NB4 (cell line): ENCODE measurements at regions not wholly inside any gene's neighbourhood (a gene's known extent, or its start where the extent isn't known, plus 50 kb on each side); places are given as distances from the start of the nearest gene placed in this dataset.

Source experiments
- DNase-seq: peaks from one replicate; pipeline ENCODE4 v3.0.0; 2010; ENCODE audit warnings: low read depth
- H3K4me3 ChIP-seq: one replicate; pipeline ENCODE4 v1.5.1; 2011; ENCODE audit warnings: mild to moderate bottlenecking, low read depth, low read length, moderate library complexity
- MYC ChIP-seq: IDR thresholded peaks from 2 replicates; pipeline ENCODE4 v1.6.1; 2011; ENCODE audit warnings: low read depth, low read length
- POLR2A ChIP-seq: IDR thresholded peaks from 2 replicates; pipeline ENCODE4 v1.6.1; 2011; ENCODE audit warnings: mild to moderate bottlenecking; ENCODE audit not compliant: insufficient read length; ENCODE audit errors: extremely low read depth
- TF ChIP-seq, protein P1 (sequence below): IDR thresholded peaks from 2 replicates; pipeline ENCODE4 v1.6.1; 2011; ENCODE audit warnings: low read depth, low read length
- TF ChIP-seq, protein P2 (sequence below): IDR thresholded peaks from one replicate; pipeline ENCODE4 v1.5.1; 2012; ENCODE audit warnings: low read depth, low read length

DNA sequence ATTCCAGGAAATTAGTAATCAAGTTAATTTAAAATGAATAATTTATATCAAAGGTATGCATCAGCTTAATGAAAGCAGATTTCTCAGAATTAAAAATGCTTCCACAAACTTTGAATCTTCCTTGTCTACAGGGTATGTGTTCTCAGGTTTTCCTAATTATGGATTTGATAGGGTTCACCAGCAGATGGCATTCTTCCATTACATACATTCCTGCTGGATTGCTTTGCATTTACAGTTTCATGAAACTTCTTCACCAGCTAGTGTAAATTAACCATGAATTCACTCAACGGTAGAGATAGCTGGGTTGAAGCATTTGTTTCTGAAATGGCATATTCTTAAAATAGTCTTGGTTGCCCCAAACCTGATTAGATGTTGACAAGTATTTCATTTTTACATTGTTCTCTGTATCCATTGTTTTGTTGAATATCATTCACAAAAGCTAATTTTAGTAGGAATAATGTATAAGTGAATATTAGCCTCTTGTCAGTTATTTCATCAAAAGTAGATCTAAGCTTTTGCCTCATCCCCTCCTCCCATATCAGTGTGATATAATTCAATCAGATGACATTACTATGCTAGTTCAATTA, 68.7 kb upstream of the WDR41 start:
- TF ChIP-seq POLR2A: no peak
- TF ChIP-seq, protein P1, sequence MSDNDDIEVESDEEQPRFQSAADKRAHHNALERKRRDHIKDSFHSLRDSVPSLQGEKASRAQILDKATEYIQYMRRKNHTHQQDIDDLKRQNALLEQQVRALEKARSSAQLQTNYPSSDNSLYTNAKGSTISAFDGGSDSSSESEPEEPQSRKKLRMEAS: no peak
- TF ChIP-seq, protein P2, sequence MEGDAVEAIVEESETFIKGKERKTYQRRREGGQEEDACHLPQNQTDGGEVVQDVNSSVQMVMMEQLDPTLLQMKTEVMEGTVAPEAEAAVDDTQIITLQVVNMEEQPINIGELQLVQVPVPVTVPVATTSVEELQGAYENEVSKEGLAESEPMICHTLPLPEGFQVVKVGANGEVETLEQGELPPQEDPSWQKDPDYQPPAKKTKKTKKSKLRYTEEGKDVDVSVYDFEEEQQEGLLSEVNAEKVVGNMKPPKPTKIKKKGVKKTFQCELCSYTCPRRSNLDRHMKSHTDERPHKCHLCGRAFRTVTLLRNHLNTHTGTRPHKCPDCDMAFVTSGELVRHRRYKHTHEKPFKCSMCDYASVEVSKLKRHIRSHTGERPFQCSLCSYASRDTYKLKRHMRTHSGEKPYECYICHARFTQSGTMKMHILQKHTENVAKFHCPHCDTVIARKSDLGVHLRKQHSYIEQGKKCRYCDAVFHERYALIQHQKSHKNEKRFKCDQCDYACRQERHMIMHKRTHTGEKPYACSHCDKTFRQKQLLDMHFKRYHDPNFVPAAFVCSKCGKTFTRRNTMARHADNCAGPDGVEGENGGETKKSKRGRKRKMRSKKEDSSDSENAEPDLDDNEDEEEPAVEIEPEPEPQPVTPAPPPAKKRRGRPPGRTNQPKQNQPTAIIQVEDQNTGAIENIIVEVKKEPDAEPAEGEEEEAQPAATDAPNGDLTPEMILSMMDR: peak; percentile 39
- DNase-seq: peak; percentile 71
- no peak overlapping the region for H3K4me3 ChIP-seq

DNA sequence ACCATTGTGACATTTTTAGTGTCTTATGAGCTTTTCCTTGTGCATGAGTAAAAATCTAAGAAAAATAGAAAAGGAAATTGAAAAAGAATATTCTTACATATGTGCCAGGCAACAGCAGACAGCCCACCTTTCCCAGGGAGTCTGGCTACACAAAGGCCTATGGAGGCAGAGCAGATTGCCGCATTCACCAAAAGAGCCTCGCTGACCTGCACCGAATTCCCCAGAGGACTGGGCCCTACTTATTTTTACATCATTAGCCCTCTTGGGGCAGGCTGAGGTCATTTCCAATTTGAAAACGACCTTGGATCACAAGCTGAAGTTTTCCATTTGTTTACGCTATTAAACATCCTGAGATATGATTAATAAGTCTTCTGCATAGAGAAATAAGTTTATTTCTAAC, 66.2 kb upstream of the WDR41 start:
- DNase-seq: no peak
- no peak overlapping the region for H3K4me3 ChIP-seq
- TF ChIP-seq MYC (no peak), POLR2A (no peak)

DNA sequence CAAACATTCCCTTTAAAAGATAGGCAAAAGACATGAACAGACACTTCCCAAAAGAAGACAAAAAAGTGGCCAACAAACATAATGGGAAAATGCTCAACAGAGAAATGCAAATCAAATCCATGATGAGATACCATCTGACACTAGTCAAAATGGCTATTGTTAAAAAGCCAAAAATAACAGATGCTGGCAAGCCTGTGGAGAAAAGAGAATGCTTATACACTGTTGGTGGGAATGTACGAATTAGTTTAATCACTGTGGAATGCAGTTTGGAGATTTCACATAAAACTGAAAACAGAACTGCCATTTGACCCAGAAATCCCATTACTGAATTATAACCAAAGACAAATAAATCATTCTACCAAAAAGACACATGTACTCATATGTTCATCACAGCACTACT, 58.3 kb upstream of the WDR41 start:
- TF ChIP-seq POLR2A: no peak
- TF ChIP-seq, protein P2: no peak
- TF ChIP-seq, protein P1: no peak
- TF ChIP-seq MYC: no peak
- DNase-seq: no peak
- H3K4me3 ChIP-seq: no peak overlapping the region

DNA sequence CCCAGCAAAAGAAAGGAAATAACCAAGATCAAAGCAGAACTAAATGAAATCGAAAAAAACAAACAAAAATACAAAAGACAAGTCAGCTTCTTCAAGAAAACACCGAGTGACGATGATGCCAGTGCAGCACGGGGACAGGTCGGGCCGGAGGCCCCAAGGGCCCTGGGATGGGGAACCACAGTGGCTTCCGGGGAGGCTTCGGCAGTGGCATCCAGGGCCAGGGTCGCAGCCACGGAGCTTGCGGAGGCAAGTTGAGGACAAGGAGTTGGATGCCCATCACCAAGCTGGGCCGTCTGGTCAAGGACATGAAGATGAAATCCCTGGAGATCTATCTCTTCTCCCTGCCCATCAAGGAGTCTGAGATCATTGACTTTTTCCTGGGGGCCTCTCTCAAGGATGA, 53.2 kb upstream of the WDR41 start:
- TF ChIP-seq, protein P1: no peak
- TF ChIP-seq POLR2A (no peak), MYC (no peak)
- TF ChIP-seq, protein P2: no peak
- H3K4me3 ChIP-seq: no peak overlapping the region
- no peak for DNase-seq
